GM23338 (cell line): ENCODE measurements at regions not wholly inside any gene's neighbourhood (a gene's known extent, or its start where the extent isn't known, plus 50 kb on each side); places are given as distances from the start of the nearest gene placed in this dataset.

Experiments used
- ATAC-seq: fragments of 200-7000 bp; cut with Tn5 transposase; 3 replicates; pipeline ENCODE4 v1.9.1; 2020
- DNase-seq: peaks from one replicate; pipeline ENCODE4 v3.0.0-alpha.2; 2015; ENCODE audit warnings: low spot score
- H2AFZ ChIP-seq: fragments of 200-600 bp; sonication (generic); 2 replicates; pipeline ENCODE4 v1.8.0; 2016; ENCODE audit warnings: antibody characterized with exemption, mild to moderate bottlenecking, moderate library complexity
- H3F3A ChIP-seq: fragments of 200-600 bp; sonication (generic); replicated peaks from 2 replicates; pipeline ENCODE4 v1.8.0; 2017; ENCODE audit warnings: antibody characterized with exemption, mixed run types, low read depth
- H3K27ac ChIP-seq: fragments of 200-600 bp; sonication (generic); 2 replicates; pipeline ENCODE4 v1.6.1; 2016; ENCODE audit warnings: low read depth
- H3K27me3 ChIP-seq: fragments of 200-600 bp; sonication (generic); 2 replicates; pipeline ENCODE4 v1.8.0; 2016; ENCODE audit warnings: mild to moderate bottlenecking, mixed run types, moderate library complexity; ENCODE audit not compliant: insufficient read depth
- H3K36me3 ChIP-seq: fragments of 200-600 bp; sonication (generic); 2 replicates; pipeline ENCODE4 v1.8.0; 2016; ENCODE audit warnings: mild to moderate bottlenecking; ENCODE audit not compliant: insufficient read depth
- H3K4me1 ChIP-seq: fragments of 200-600 bp; sonication (generic); 2 replicates; pipeline ENCODE4 v1.8.0; 2016; ENCODE audit warnings: mild to moderate bottlenecking, moderate library complexity; ENCODE audit not compliant: insufficient read depth
- H3K4me2 ChIP-seq: fragments of 200-600 bp; sonication (generic); 2 replicates; pipeline ENCODE4 v1.7.1; 2017; ENCODE audit warnings: mixed run types
- H3K4me3 ChIP-seq: fragments of 200-600 bp; sonication (generic); 2 replicates; pipeline ENCODE4 v1.6.1; 2016; ENCODE audit warnings: mixed run types
- H3K79me2 ChIP-seq: fragments of 200-600 bp; sonication (generic); replicated peaks from 2 replicates; pipeline ENCODE4 v1.8.0; 2017; ENCODE audit warnings: mild to moderate bottlenecking; ENCODE audit not compliant: insufficient read depth
- H3K9me2 ChIP-seq: fragments of 200-600 bp; sonication (generic); 2 replicates; pipeline ENCODE4 v1.8.0; 2017; ENCODE audit not compliant: insufficient read depth
- H4K20me1 ChIP-seq: fragments of 200-600 bp; sonication (generic); replicated peaks from 2 replicates; pipeline ENCODE4 v1.8.0; 2017; ENCODE audit warnings: mild to moderate bottlenecking; ENCODE audit not compliant: insufficient read depth
- H3K27ac Mint-ChIP-seq: 2 replicates; pipeline ENCODE4 v1.8.0; 2020; ENCODE audit warnings: inconsistent platforms, mild to moderate bottlenecking, moderate library complexity, mixed read lengths
- H3K27me3 Mint-ChIP-seq: 3 replicates; pipeline ENCODE4 v1.8.0; 2022; ENCODE audit warnings: low read depth, mild to moderate bottlenecking, moderate library complexity, mixed read lengths, inconsistent platforms; ENCODE audit not compliant: insufficient read depth, poor library complexity
- H3K36me3 Mint-ChIP-seq: 3 replicates; pipeline ENCODE4 v1.8.0; 2021; ENCODE audit warnings: low read depth, mild to moderate bottlenecking, inconsistent platforms, moderate library complexity, mixed read lengths
- H3K4me1 Mint-ChIP-seq: 3 replicates; pipeline ENCODE4 v1.8.0; 2020; ENCODE audit warnings: mild to moderate bottlenecking, inconsistent platforms, mixed read lengths
- H3K4me3 Mint-ChIP-seq: 3 replicates; pipeline ENCODE4 v1.8.0; 2021; ENCODE audit warnings: moderate library complexity, mild to moderate bottlenecking, inconsistent platforms, mixed read lengths
- H3K9me3 Mint-ChIP-seq: 3 replicates; pipeline ENCODE4 v1.8.0; 2020; ENCODE audit warnings: moderate library complexity, mild to moderate bottlenecking, inconsistent platforms, mixed read lengths
- CREB1 ChIP-seq: fragments of 250-450 bp; sonication (Bioruptor Pico); IDR thresholded peaks from 2 replicates; pipeline ENCODE4 v1.5.0; 2020; ENCODE audit warnings: low read depth, mild to moderate bottlenecking, moderate library complexity
- EZH2 ChIP-seq: fragments of 200-600 bp; sonication (generic); IDR thresholded peaks from one replicate; pipeline ENCODE4 v1.8.0; 2017; ENCODE audit warnings: antibody characterized with exemption, mild to moderate bottlenecking, low read depth; ENCODE audit not compliant: unreplicated experiment
- EZH2phosphoT487 ChIP-seq: fragments of 200-600 bp; sonication (generic); IDR thresholded peaks from one replicate; pipeline ENCODE4 v1.8.1; 2018; ENCODE audit warnings: antibody characterized with exemption; ENCODE audit not compliant: unreplicated experiment
- JUNB ChIP-seq: IDR thresholded peaks from one replicate; pipeline ENCODE4 v1.6.1; 2016; ENCODE audit warnings: antibody characterized with exemption; ENCODE audit not compliant: unreplicated experiment
- NANOG ChIP-seq: IDR thresholded peaks from 2 replicates; pipeline ENCODE4 v1.6.1; 2016; ENCODE audit warnings: antibody characterized with exemption, borderline replicate concordance
- POLR2AphosphoS5 ChIP-seq: IDR thresholded peaks from 2 replicates; pipeline ENCODE4 v1.6.1; 2016; ENCODE audit warnings: antibody characterized with exemption, low read depth
- REST ChIP-seq: IDR thresholded peaks from one replicate; pipeline ENCODE4 v1.6.1; 2018; ENCODE audit warnings: antibody characterized with exemption; ENCODE audit not compliant: unreplicated experiment
- STAT1 ChIP-seq: IDR thresholded peaks from one replicate; pipeline ENCODE4 v1.6.1; 2016; ENCODE audit warnings: antibody characterized with exemption; ENCODE audit not compliant: unreplicated experiment
- ZNF114 ChIP-seq: fragments of 250-450 bp; sonication (Bioruptor Pico); IDR thresholded peaks from 2 replicates; pipeline ENCODE4 v1.5.0; 2020; ENCODE audit warnings: mild to moderate bottlenecking, moderate library complexity
- ZNF331 ChIP-seq: fragments of 250-450 bp; sonication (Bioruptor Pico); IDR thresholded peaks from 2 replicates; pipeline ENCODE4 v1.5.0; 2020; ENCODE audit warnings: low read depth, mild to moderate bottlenecking, moderate library complexity
- ZNF462 ChIP-seq: fragments of 250-450 bp; sonication (Bioruptor Pico); IDR thresholded peaks from 2 replicates; pipeline ENCODE4 v1.5.0; 2020; ENCODE audit warnings: mild to moderate bottlenecking, moderate library complexity
- TF ChIP-seq, protein P1 (sequence below): IDR thresholded peaks from 2 replicates; pipeline ENCODE4 v1.6.1; 2016; ENCODE audit warnings: antibody characterized with exemption
- TF ChIP-seq, protein P2 (sequence below), 2 experiments: fragments of 200-600 bp in 1 of 2; sonication (generic) in 1 of 2; conservative IDR thresholded peaks; 2 replicates each; pipeline versions ENCODE4 v1.5.1 to v1.6.1; 2016 to 2017; ENCODE audit warnings: antibody characterized with exemption in 2 of 2, low read depth in 2 of 2, mild to moderate bottlenecking in 2 of 2, moderate library complexity in 1 of 2

DNA sequence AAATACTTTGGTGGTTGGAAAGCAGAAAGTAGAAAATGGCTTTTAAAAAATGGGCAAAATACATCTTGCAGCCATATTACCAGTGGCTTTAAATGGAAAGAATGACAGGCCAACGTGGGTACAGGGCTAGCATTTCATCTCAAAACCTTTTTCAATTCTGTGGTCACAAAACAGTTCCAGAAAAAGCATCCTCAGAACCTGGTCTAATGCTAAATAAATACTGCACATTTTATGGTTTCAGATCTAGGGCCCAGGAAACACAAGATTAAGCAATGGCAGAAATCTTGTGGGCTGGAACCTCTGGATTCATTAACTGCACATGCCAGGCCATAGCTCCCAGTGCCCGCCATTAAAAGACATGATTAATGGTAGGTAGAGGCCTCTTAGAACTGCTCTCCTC lies 470.2 kb upstream of the RASGRP1 start:
- Mint-ChIP-seq H3K27me3 (no peaks in the 10 kb centered on the region), H3K4me1 (no peaks in the 10 kb centered on the region), H3K27ac (no peak overlapping the region), H3K9me3 (peaks cover 3% of the 10 kb centered on the region; the same call in 2 of the 3 replicates), H3K36me3 (no peaks in the 10 kb centered on the region), H3K4me3 (no peak overlapping the region)
- TF ChIP-seq JUNB (no peak), ZNF462 (CRISPR knock-in tag) (no peak), CREB1 (CRISPR knock-in tag) (no peak), EZH2phosphoT487 (no peak), ZNF114 (no peak), REST (no peak), STAT1 (no peak), POLR2AphosphoS5 (no peak), EZH2 (no peak), ZNF331 (CRISPR knock-in tag) (no peak), NANOG (no peak)
- TF ChIP-seq, protein P1, sequence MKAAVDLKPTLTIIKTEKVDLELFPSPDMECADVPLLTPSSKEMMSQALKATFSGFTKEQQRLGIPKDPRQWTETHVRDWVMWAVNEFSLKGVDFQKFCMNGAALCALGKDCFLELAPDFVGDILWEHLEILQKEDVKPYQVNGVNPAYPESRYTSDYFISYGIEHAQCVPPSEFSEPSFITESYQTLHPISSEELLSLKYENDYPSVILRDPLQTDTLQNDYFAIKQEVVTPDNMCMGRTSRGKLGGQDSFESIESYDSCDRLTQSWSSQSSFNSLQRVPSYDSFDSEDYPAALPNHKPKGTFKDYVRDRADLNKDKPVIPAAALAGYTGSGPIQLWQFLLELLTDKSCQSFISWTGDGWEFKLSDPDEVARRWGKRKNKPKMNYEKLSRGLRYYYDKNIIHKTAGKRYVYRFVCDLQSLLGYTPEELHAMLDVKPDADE: no peak
- TF ChIP-seq, protein P2, sequence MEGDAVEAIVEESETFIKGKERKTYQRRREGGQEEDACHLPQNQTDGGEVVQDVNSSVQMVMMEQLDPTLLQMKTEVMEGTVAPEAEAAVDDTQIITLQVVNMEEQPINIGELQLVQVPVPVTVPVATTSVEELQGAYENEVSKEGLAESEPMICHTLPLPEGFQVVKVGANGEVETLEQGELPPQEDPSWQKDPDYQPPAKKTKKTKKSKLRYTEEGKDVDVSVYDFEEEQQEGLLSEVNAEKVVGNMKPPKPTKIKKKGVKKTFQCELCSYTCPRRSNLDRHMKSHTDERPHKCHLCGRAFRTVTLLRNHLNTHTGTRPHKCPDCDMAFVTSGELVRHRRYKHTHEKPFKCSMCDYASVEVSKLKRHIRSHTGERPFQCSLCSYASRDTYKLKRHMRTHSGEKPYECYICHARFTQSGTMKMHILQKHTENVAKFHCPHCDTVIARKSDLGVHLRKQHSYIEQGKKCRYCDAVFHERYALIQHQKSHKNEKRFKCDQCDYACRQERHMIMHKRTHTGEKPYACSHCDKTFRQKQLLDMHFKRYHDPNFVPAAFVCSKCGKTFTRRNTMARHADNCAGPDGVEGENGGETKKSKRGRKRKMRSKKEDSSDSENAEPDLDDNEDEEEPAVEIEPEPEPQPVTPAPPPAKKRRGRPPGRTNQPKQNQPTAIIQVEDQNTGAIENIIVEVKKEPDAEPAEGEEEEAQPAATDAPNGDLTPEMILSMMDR (conservative IDR thresholded peaks at IDR 0.05; ENCODE audit: low read depth in 2 of 2): no peak
- Histone ChIP-seq H3K79me2 (no peaks in the 10 kb centered on the region), H3K36me3 (no peaks in the 10 kb centered on the region), H3K27ac (no peak overlapping the region), H4K20me1 (no peaks in the 10 kb centered on the region), H3F3A (no peaks in the 10 kb centered on the region), H3K9me2 (no peaks in the 10 kb centered on the region), H3K27me3 (no peaks in the 10 kb centered on the region), H2AFZ (no peak overlapping the region), H3K4me2 (no peak overlapping the region), H3K4me1 (no peaks in the 10 kb centered on the region), H3K4me3 (no peak overlapping the region)
- ATAC-seq (no peak), DNase-seq (no peak)
